ENCODE measurements at regions not wholly inside any gene's neighbourhood (a gene's known extent, or its start where the extent isn't known, plus 50 kb on each side); places are given as distances from the start of the nearest gene placed in this dataset.

DNA sequence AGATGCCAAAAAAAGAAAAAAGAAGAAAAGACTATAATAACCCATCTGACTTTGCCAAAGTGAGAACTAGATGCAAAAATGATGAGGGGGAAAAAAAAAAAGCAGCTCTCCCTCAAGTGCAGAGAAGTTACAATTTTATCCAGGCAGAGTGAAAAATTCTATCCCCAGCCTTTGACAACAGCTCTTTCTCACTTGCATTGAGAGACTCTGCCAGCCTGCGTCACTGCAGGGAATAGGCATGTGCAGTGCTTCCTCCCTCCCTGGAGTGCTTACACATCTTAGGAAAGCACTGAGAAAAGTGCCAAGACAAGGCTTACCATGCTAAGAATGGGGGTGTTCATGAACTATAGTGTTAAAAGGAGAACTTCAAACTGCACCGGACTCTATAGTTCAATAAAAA is 418.6 kb upstream of the TYRP1 start:
- intact Hi-C loops (cut with DNase I; ENCODE audit: low total_unique reads), result no loop called here
- peaks cover 0 to 5% (median 2%) of the 10 kb centered on the region in 4 donors for H3K4me1 ChIP-seq
- H3K4me3 ChIP-seq, result no peak overlapping the region
- no peaks in the 10 kb centered on the region for H3K9me3 ChIP-seq
- WGBS, 2 donors (ENCODE audit: low coverage in 1 of 2), result 40 to 45% methylated on average over 2 of the region's 2 CpGs
- in situ Hi-C loops (cut with MboI; ENCODE audit: low pct_ligation_motif_present in 1 of 4, low pct_unique_long_range_greater_than_20kb in 1 of 4, low sequenced_read_pairs in 3 of 4), result no loop called here
- no peak for DNase-seq
- no peaks in the 10 kb centered on the region for H3K36me3 ChIP-seq
- TF ChIP-seq POLR2A (IDR thresholded peaks at IDR 0.05) (no peak), EP300 (IDR thresholded peaks at IDR 0.05; ENCODE audit: low read depth) (no peak), POLR2AphosphoS5 (IDR thresholded peaks at IDR 0.05) (no peak)
- TF ChIP-seq, protein P1, sequence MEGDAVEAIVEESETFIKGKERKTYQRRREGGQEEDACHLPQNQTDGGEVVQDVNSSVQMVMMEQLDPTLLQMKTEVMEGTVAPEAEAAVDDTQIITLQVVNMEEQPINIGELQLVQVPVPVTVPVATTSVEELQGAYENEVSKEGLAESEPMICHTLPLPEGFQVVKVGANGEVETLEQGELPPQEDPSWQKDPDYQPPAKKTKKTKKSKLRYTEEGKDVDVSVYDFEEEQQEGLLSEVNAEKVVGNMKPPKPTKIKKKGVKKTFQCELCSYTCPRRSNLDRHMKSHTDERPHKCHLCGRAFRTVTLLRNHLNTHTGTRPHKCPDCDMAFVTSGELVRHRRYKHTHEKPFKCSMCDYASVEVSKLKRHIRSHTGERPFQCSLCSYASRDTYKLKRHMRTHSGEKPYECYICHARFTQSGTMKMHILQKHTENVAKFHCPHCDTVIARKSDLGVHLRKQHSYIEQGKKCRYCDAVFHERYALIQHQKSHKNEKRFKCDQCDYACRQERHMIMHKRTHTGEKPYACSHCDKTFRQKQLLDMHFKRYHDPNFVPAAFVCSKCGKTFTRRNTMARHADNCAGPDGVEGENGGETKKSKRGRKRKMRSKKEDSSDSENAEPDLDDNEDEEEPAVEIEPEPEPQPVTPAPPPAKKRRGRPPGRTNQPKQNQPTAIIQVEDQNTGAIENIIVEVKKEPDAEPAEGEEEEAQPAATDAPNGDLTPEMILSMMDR (IDR thresholded peaks at IDR 0.05), result no peak
- H3K27me3 ChIP-seq, result no peaks in the 10 kb centered on the region
- no peak overlapping the region for H3K27ac ChIP-seq

DNA sequence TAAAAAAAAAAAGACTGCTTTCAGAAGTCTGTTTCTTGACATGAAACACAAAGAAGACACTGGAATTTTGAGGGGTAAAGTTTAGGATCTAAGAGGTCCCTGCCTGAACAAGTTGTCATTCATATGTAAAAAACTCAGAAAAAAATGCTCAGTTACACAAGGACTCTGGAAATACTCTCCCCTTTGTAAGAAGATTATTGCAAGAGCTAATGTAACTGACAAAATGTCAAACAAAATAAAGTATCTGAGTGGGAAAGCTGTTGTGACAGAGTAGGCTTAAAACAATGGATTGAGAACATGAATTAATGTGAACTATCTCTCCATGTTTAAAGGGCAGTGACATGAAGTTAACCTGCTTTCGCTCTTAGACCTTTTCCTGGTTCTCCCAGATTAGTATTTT is 416.7 kb upstream of the TYRP1 start:
- Histone ChIP-seq H3K4me1 (peaks cover 0 to 5% (median 2%) of the 10 kb centered on the region in 4 donors), H3K9me3 (no peaks in the 10 kb centered on the region), H3K4me3 (no peak overlapping the region), H3K27me3 (no peaks in the 10 kb centered on the region), H3K27ac (no peak overlapping the region), H3K36me3 (no peaks in the 10 kb centered on the region)
- DNase-seq, result no peak
- 66 to 75% methylated on average over 1 of the region's 1 CpG for WGBS, 2 donors (ENCODE audit: low coverage in 1 of 2)
- TF ChIP-seq POLR2AphosphoS5 (IDR thresholded peaks at IDR 0.05), result no peak
- no peak for TF ChIP-seq EP300 (IDR thresholded peaks at IDR 0.05; ENCODE audit: low read depth)
- TF ChIP-seq, protein P1 (IDR thresholded peaks at IDR 0.05), result no peak
- TF ChIP-seq POLR2A (IDR thresholded peaks at IDR 0.05), result no peak
- in situ Hi-C loops (cut with MboI; ENCODE audit: low pct_ligation_motif_present in 1 of 4, low pct_unique_long_range_greater_than_20kb in 1 of 4, low sequenced_read_pairs in 3 of 4) (no loop called here), intact Hi-C loops (cut with DNase I; ENCODE audit: low total_unique reads) (loop anchor here (5.0 kb wide), 1 partner anchor 321 kb away; no protein-coding TSS in a partner anchor)

DNA sequence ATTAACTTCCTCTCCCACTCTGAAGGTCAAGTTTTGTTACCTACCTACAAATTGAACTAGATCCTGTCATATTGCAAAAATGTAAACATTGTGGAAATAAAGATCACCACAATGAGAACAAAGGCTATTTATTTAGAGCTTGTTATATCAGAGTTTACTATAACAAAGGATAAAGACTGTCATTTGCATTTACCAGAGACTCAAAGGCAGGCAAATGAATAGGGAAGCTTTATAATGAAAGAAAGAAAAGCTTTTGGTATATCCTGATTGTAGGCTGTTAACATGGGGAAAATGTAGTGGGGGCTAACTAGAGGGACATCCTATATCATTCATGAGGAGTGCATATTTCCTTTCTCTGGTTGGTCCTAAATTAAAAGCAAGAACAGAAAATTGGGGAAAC is 403.5 kb upstream of the TYRP1 start:
- Histone ChIP-seq H3K4me1 (no peaks in the 10 kb centered on the region), H3K36me3 (no peaks in the 10 kb centered on the region)
- intact Hi-C loops (cut with DNase I; ENCODE audit: low total_unique reads), result no loop called here

GRCh38 chr9:12290166-12290869 is 402.9 kb upstream of the TYRP1 start:
- WGBS, 2 donors (ENCODE audit: low coverage in 1 of 2), result 67% methylated on average over 2 of the region's 3 CpGs; no CpG with 5 or more reads in 1 of the 2 donors
- intact Hi-C loops (cut with DNase I; ENCODE audit: low total_unique reads), result no loop called here

More for the DNA sequence above, 403.5 kb upstream of the TYRP1 start:
- Histone ChIP-seq H3K9me3 (no peaks in the 10 kb centered on the region), H3K4me3 (no peak overlapping the region), H3K27ac (no peak overlapping the region), H3K27me3 (no peaks in the 10 kb centered on the region)
- no peak for DNase-seq
- TF ChIP-seq, protein P1 (IDR thresholded peaks at IDR 0.05), result no peak
- TF ChIP-seq POLR2A (IDR thresholded peaks at IDR 0.05), result no peak
- no peak for TF ChIP-seq EP300 (IDR thresholded peaks at IDR 0.05; ENCODE audit: low read depth)
- no peak for TF ChIP-seq POLR2AphosphoS5 (IDR thresholded peaks at IDR 0.05)
- in situ Hi-C loops (cut with MboI; ENCODE audit: low pct_ligation_motif_present in 1 of 4, low pct_unique_long_range_greater_than_20kb in 1 of 4, low sequenced_read_pairs in 3 of 4), result no loop called here

More at GRCh38 chr9:12290166-12290869, 402.9 kb upstream of the TYRP1 start:
- no peak for TF ChIP-seq EP300 (IDR thresholded peaks at IDR 0.05; ENCODE audit: low read depth)
- no peak for TF ChIP-seq POLR2AphosphoS5 (IDR thresholded peaks at IDR 0.05)
- no peak for TF ChIP-seq POLR2A (IDR thresholded peaks at IDR 0.05)
- TF ChIP-seq, protein P1 (IDR thresholded peaks at IDR 0.05), result no peak
- Histone ChIP-seq H3K4me3 (no peak overlapping the region), H3K4me1 (no peaks in the 10 kb centered on the region), H3K27me3 (no peaks in the 10 kb centered on the region), H3K9me3 (no peaks in the 10 kb centered on the region), H3K27ac (no peak overlapping the region), H3K36me3 (no peaks in the 10 kb centered on the region)
- DNase-seq, result no peak
- in situ Hi-C loops (cut with MboI; ENCODE audit: low pct_ligation_motif_present in 1 of 4, low pct_unique_long_range_greater_than_20kb in 1 of 4, low sequenced_read_pairs in 3 of 4), result no loop called here

Data from transverse colon (tissue), 4 donors.